Effector CD4-positive, alpha-beta T cell (primary cell): ENCODE measurements at regions not wholly inside any gene's neighbourhood (a gene's known extent, or its start where the extent isn't known, plus 50 kb on each side); places are given as distances from the start of the nearest gene placed in this dataset.

Experiments used
- DNase-seq: peaks from one replicate; pipeline ENCODE4 v3.0.0-alpha.2; 2020

GRCh38 chr21:23507501-23507900 lies 2099.8 kb downstream of the MRPL39 start:
- no peak for DNase-seq

GRCh38 chr21:23496729-23497128 lies 2110.6 kb downstream of the MRPL39 start:
- no peak for DNase-seq

- no peak for DNase-seq
Measured at GRCh38 chr21:23488245-23488644, 2119.0 kb downstream of the MRPL39 start.

GRCh38 chr21:23480591-23481270 lies 2126.6 kb downstream of the MRPL39 start:
- DNase-seq: no peak

GRCh38 chr21:23478381-23478780 lies 2128.9 kb downstream of the MRPL39 start:
- DNase-seq: no peak

GRCh38 chr21:23475281-23476219 lies 2131.7 kb downstream of the MRPL39 start:
- DNase-seq: no peak

- DNase-seq: no peak
Measured at GRCh38 chr21:23471877-23472276, 2135.4 kb downstream of the MRPL39 start.

GRCh38 chr21:23463365-23463764 lies 2143.9 kb downstream of the MRPL39 start:
- DNase-seq: no peak

- DNase-seq: no peak
Measured at GRCh38 chr21:23455676-23456075, 2151.6 kb downstream of the MRPL39 start.

GRCh38 chr21:23452384-23453083 lies 2154.7 kb downstream of the MRPL39 start:
- no peak for DNase-seq

GRCh38 chr21:23445307-23445706 lies 2162.0 kb downstream of the MRPL39 start:
- DNase-seq: no peak

GRCh38 chr21:23438081-23438480 lies 2169.2 kb downstream of the MRPL39 start:
- no peak for DNase-seq

- no peak for DNase-seq
Measured at GRCh38 chr21:23402929-23403520, 2204.3 kb downstream of the MRPL39 start.

- no peak for DNase-seq
Measured at GRCh38 chr21:23401278-23401677, 2206.0 kb downstream of the MRPL39 start.

- DNase-seq: no peak
Measured at GRCh38 chr21:23398726-23399125, 2208.6 kb downstream of the MRPL39 start.

- DNase-seq: no peak
Measured at GRCh38 chr21:23394458-23394857, 2212.8 kb downstream of the MRPL39 start.

GRCh38 chr21:23384679-23385078 lies 2222.6 kb downstream of the MRPL39 start:
- DNase-seq: no peak

GRCh38 chr21:23374155-23374554 lies 2233.1 kb downstream of the MRPL39 start:
- DNase-seq: no peak

GRCh38 chr21:23356905-23357304 lies 2250.4 kb downstream of the MRPL39 start:
- no peak for DNase-seq

- DNase-seq: no peak
Measured at GRCh38 chr21:23316190-23316589, 2291.1 kb downstream of the MRPL39 start.

GRCh38 chr21:23308741-23309140 lies 2298.5 kb downstream of the MRPL39 start:
- DNase-seq: no peak

- DNase-seq: no peak
Measured at GRCh38 chr21:23307065-23307464, 2300.2 kb downstream of the MRPL39 start.

- no peak for DNase-seq
Measured at GRCh38 chr21:23292292-23292691, 2294.1 kb downstream of the NCAM2 start.
